GM21390 (cell line): ENCODE measurements at regions not wholly inside any gene's neighbourhood (a gene's known extent, or its start where the extent isn't known, plus 50 kb on each side); places are given as distances from the start of the nearest gene placed in this dataset.

Source experiments
- ATAC-seq: cut with Tn5 transposase; IDR thresholded peaks from one replicate; pipeline ENCODE4 v1.9.1; 2021; ENCODE audit not compliant: unreplicated experiment

DNA sequence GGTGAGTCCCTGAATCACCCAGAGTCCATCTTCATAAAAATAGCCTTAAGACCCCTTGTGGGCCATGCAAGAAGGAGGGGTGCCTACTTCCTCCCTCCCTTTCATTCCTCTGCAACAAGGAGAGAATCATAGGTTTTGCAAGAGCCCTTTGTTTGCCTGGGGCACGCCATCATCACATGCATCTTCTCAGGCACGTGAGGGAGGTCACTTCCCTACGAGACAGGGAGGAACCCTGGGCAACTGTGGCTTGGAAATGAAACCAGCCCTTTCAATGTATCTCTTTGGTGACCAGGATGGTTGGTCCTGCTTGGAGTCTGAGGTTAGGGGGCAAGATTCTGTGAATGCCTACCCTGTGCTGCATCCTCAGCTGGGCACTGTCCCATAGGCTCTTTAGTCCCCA is 194.8 kb downstream of the MAFB start:
- ATAC-seq: no peak

DNA sequence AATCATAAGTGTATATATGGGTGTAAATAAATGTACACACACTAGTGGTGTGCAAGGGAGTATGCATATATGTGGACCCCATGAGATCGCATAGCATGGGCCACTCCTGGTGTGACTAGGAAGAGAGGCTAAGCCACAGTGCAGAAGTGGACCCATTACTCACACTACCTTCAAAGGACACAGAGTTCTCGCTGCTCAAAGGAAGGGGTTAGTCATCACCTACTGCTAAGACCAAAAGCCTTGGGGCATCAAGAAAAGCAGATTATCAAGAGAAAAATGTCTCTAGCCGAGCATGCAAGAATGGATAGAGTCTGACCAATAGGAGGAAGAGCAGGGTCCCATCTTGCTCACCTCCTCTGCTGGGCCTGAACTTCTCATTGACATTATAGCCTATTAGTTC is 195.5 kb downstream of the MAFB start:
- ATAC-seq: no peak

DNA sequence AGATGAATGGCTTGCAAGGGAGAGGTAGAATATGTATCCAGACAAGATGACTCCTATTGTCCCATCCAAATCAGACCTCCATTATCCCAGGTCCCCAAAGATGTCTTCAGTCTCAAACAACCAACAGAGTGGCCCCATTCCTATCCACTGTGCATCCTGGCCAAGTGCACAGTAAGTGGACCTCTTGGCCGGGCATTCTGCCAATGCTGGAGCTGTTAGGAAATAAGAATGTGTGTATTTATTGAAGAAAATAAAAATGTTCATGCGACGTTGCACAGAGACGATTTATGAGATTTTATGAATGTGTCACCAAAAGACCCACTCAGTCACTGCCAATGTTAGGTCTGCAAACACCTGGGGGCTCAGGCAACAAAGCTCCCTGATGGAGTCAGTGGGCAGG is 196.0 kb downstream of the MAFB start:
- ATAC-seq: no peak

DNA sequence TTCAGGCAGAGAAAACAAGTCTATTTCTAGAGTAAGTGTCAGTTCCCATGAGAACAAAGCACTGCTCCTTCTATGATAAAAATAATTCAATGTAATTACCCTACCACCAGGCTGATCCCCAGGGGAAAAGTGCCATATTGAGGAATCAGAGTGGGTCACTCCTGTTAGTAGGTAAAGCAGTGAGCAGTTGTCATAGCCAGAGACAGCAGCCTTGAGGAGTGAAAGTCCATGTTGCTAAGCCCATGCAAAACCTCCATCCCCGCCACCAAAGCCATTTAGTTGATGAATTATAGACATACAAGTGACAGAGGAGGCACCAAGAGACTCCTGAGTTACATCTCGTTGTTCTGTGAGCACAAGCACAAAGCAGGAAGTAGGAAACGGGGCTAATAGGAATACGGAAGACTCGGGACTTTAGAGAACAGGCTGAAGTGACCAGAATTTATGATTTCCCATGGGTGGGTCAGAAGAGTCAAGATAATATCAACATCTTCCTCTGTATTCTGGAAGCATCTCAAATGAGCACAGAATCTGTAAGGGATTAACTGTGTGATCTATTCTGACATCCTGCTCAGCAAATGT is 197.9 kb downstream of the MAFB start:
- ATAC-seq: no peak

DNA sequence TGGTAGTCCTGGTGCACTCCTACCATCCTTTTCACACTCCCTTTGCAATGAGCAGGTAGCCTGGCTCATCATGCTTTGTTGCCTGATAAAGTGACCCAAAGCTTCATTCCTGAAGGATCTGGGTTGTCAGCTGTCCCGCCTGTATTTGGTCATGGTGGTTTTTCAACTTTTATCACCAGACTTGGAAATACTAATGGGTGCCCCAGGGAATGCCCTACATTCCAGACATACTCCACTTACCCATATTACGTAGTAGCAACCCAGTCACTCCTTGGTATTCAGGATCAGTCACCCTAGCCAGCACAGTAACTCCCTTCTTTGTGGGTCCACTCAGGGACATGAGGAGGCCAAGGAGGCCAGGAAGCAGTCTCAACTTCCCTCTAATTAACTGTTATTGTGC is 199.2 kb downstream of the MAFB start:
- no peak for ATAC-seq

DNA sequence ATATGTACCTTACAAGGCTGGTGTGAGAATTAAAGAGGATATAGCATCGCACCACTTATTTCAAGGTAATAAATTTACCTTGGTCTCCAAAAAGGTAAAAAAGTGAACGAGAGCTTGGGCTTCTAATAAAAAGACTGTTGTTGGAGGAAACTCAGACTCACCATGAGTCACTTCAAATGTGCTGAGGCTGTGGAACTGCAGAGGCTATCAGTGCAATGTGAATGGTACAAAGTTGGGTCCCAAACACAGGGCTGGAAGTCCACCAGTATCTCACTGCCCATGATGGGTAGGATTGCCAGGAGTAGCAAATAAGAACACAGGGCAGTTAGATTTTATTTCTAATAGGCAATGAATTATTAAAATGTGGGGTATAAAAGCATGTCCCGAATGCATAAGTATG is 200.6 kb downstream of the MAFB start:
- ATAC-seq: no peak

DNA sequence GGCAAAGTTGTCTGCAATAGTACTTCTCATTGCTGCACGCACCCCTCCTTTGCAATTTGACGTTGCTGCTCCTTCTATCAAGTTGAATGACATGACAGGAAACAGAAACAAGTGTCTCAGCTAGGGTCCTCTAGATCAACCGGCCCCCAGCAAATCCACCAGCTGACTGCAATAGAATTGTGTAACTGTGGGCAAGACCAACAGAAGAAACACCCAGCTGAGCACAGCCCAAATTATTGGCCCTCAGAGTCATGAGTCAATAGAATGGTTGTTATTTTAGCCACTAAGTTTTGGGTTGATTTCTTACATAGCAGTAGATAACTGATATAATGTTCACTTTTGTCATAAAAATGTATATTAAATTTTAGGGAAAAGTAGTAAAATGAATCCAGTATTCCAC is 202.7 kb downstream of the MAFB start:
- no peak for ATAC-seq

DNA sequence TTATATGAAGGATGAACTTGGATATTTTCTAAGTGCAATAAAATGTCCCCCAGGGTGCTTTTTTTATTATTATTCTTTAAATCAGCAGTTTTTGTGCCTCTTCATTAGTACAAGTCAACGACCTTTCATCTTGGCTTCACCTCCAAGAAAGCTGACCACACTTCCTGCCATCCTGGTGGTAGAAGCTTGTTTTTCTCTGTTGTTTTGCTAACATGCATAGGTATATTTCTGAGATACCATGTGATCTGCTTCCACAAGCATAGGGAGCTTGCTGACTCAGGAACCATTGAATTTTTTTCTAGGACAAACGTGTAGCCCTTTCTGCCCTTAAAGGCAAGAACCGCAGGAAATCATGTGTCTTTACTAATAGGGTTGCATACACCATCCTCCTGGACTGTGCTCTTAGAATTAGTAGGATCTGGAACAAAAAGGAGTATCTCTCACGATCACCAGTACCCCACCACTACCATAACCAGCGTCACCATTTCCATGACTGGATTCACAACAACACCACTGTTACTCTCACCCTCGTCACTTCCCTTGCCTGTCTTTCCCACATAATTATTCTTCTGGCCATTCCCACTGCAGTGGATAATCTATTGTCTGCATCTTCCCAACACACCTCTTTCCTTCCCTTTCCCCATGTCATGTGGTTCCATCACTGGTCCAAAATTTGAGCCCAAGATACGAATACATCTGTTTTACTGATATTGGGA is 207.1 kb downstream of the MAFB start:
- no peak for ATAC-seq

DNA sequence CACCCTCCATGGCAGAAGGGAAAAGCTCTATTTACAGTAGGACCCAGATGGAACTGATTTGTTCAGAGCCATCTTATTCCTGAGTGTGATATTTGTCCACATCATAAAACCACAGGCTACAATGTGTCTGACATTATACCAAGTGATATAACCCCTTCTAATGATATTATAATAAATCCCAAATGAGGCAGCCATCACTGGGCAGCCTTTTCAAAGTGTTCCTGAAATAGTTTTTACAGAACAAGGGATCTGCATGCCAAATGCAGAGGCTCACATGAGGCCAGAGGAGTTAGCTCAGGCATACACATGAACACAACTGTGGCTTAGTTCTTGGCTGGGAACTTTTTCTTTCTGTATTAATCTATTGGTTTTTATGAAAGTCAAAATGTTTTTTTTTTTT is 207.7 kb downstream of the MAFB start:
- no peak for ATAC-seq

DNA sequence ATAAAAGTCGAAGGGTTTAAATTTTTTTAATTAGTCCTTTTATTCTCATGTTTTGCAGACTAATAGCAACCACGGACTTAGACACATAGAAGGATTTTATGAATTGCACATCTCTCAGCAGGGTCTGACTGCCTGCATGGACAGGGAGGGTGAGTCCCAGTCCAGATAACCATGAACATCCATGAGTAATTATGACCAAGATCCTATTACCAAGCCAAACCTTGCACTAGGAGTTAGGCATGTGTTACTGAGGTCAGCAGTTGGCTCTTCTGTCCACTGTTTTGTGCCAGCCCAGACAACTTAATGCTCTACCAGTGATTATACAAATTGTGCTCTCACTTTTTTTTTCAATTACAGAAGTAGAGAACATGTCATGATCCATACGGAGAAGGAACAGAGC is 211.2 kb downstream of the MAFB start:
- ATAC-seq: no peak

DNA sequence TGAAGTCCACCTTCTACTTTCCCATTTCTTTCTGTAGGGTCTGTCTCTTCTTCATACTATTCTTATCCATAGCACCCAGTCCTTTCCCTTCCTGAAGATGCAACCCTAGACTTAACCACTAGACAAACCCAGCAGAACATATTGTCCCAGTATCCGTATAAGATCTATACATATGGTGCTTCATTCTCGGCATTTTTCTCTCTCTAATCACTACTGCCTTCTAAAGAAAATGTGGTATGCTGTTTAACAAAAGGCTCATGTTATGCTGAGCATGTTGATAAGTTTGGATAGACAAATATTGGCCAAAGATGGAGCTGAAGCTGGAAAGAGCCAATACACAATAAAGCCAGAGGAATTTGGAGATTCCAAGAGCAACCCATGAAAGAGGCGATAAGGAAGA is 212.6 kb downstream of the MAFB start:
- no peak for ATAC-seq

DNA sequence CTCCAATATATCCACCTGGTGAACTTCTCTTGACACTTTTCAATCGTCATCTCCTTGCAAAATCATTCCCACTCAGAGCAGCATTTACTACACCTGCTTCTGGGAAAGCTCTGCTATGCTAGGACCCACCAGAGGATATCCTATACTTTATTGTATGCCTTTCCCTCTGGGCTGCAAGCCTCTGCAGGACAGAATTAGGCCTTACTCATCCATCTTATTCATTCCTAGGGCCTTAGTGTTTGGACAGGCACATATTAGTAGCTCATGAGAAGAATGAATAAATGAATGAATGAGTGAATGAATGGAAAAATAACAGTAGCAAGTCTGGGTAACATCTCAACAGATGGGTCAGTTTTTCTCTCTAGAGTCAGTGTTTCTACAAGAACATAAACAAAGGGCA is 216.1 kb downstream of the MAFB start:
- ATAC-seq: no peak

DNA sequence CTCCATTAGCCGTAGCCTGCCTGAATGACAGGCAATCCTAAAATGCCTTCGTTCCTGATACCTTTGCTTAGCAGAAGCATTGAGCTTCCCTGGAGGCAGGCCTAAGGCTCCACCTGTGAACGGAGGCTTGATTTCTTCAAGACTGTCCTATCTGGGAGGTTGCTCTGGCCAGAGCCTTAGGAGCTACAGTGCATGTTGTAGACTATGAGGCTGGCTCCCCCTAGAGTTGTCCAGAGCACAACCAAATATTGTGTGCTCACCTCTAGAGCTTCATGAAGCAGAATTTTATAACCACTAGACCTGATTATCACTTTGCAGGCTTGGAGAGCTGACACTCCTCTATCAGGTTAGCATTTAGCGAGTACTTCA is 217.8 kb downstream of the MAFB start:
- no peak for ATAC-seq

DNA sequence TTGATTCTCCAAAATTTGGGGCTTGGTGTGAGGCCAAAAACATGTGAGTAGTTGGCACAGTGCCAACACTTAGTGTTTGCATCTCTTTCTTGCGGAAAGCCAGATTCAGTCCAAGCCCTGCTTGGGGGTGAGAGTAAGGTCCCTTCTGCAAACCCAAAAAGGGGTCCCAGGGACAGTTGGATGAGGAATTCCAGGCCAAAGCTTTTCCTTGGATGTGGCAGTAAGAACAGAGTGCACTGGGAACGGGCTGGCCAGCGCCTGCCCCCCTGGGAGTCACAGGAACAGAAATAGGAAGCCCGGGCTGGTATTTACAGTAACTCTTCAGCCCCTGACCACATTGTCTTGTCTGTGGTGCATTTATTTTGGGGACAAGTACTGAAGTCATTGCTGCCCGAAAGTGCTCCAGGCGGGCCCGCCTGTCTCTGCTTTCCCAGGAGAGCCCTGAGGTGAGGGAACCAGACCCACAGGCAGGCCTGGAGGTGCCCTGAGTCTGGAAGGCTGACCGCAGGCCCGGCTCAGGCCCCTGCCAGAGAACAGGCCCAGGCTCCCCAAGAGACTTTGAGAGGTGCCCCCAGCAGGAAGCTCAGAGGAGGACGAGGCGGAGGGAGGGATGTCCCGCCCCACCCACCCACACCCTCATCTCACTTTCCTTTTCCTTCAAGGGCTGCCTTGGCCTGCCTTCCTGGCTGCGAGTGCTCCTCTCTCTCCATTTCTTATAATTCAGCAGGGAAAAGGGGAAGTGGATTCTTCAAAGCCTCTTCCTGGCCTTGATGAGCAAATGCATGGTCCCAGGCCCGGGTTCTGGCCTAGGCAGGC is 218.4 kb downstream of the MAFB start:
- no peak for ATAC-seq

DNA sequence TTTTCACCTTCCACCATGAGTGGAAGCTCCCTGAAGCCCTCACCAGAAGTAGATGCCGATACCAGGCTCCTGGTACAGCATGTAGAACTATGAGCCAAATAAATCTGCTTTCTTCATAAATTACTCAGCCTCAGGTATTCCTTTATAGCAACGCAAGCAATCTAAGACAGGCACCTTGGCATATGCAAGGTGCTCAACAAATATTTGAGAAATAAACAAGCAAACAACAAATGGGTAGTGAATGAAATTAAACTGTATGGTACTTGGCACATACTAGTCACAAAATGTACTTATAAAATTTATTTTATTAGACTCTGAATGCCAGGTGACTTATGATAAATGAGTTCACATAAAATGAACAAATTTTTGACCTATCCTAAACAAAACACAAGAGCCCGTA is 220.3 kb downstream of the MAFB start:
- ATAC-seq: no peak

DNA sequence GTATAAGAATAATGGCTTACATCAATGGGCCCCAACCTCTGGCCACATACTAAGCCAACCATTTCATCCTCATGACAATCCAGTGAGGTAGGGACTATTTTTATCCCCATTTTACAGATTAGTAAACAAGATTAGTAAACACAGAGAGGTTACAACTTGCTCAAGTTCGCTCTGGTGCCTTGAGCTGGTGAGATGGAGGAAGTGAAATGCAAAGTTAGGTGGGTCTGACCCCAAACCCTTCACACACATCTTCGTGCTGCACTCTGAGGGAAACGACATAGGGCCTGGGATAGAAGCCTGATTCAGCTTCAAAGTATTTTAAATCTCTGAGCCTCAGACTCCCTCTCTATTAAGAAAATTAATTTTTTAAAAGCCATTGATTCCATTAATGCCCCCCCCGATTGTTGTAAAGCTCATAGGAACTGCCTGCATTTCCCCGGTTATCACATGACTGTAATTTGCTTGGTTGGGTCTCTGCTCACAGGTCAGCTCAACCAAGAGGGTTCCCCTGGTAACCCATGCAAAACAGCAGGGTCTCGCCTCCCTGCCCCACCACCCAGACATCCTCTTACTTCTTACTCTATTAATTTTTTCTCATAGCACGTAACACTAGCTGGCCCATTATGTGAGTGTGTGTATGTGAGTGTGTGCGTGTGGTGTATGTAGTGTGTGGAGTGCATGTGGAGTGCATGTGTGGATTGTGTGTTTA is 221.2 kb downstream of the MAFB start:
- ATAC-seq: no peak

DNA sequence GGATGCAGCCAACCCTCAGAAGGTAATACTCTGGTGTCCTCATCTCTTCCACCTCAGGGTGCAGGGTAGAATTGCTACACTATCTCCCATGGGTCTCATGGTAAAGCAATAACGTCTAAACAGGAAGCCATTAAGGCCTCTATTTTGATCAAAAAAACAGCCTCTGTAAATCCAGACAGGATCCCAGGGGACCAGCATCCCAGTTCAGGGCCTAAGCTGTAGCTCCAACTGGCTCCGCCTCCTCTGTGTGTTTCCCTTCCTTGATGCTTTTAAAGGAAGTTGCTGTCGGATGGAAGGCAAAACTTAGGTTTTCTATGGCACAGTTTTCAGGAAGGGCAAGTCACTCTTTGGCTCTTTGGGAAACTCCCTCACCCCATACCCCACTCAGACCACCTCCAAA is 222.0 kb downstream of the MAFB start:
- no peak for ATAC-seq

DNA sequence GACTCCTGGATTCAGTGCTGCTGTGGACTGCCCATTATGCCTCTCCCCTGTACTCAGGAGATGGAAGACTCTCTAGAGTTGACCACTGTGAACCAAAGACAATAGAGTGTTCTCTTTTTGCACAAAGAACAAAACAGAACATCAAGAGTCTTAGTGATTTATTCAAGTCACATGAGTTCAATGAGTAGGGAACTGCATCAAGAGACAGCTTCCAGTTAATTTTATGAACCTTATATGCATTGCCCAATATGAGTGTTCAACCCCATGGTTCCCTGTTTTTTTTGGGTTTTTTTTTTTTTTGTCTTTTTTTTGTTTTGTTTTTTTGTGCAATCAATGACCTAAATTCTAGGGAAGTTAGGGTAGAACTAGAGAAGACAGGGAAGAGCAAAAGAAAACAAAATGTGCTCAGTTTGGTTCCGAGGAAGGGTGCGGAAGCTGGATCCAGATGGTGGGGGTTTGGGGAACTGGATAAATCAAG is 224.3 kb downstream of the MAFB start:
- ATAC-seq: no peak

DNA sequence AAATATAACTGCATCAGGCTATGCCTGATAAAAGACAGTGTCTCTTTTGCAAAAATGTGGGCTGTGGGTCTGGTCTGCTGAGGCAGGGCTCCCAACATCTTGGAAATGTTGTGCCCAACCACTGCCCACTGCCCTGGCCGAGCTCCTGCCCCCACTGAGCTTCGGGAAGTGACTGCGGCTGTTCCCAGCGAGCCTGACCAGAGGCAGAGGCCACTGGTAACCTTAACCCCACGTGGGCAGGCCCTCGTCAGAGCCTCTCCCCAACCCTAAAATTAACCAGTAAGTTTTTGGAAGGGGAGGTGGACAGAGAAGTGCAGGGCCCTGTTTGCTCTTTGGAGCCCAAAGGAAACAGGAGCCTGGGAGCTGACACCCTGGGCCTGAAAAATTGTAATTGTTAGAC is 225.9 kb downstream of the MAFB start:
- ATAC-seq: no peak

DNA sequence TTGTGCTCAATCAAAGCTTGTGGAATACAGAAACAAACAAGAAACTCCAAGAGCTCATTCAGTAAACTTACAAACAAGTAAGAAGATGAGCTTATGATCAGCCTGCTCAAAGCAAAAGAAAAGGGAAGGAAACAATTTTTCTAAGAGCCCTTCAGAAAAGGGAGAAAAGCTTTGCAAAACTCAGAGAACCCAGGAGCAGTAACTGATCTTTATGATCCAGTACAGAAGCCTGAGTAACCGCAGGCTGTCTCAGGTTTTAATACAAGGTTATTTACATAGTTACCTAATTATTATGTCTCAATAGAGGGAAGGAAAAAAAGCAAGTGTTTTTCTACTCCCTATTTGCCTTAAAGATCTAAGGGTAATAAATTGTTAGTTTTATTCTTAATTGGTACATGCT is 226.5 kb downstream of the MAFB start:
- no peak for ATAC-seq

DNA sequence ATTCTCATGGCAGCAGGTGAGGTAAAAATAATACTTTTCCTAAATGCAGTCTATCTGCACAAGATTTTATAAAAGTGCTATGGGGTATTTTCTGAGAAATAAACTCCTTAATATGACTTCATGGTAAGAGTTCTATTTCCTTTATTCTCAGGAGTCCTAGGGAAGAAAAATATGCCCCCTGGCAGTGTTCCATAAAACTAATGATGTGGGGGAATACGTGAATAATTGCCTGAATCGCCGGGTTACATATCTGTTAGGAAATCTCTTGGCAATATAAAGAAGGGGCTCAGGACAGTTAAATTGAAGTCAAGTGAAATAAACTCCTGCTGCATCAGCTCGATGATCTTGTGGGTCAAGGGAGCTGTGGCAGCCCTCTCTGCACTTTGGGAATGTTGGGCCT is 229.7 kb downstream of the MAFB start:
- no peak for ATAC-seq

DNA sequence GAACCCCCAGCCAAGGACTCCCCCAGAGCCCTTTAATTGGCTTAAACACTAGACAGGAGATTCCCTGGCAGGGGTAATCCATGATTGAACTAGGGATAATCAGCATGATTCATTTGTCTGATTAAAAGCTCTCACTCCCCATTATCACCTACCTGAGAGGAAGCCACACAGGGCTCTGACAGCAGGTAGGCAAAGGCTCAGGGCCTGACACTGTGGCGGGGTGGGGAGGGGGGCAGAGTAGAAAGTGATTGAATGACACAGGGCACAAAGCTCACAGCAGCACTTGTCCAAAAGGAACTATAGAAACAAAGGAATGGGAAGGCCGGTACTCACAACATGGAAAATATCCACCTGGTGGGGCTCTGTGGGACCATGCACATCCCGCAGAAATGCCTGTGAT is 231.6 kb downstream of the MAFB start:
- no peak for ATAC-seq
